Gastroesophageal sphincter (tissue), 3 donors: ENCODE measurements at regions not wholly inside any gene's neighbourhood (a gene's known extent, or its start where the extent isn't known, plus 50 kb on each side); places are given as distances from the start of the nearest gene placed in this dataset.

Experiments
- POLR2AphosphoS5 ChIP-seq: sonication (generic); formaldehyde crosslinking; IDR thresholded peaks from one replicate; pipeline ENCODE4 v1.6.1; 2017; ENCODE audit warnings: antibody characterized with exemption
- TF ChIP-seq, protein P1 (sequence below), 4 experiments: fragments of 200-600 bp in 2 of 4; fragments of 450-650 bp in 2 of 4; sonication (generic) in 1 of 4; IDR thresholded peaks; one replicate each; pipeline ENCODE4 v1.5.1; 2017 to 2019; ENCODE audit warnings: antibody characterized with exemption in 4 of 4, mild to moderate bottlenecking in 2 of 4, moderate library complexity in 2 of 4

GRCh38 chr2:236865052-236865451 lies 220.6 kb upstream of the COPS8 start:
- TF ChIP-seq, protein P1, sequence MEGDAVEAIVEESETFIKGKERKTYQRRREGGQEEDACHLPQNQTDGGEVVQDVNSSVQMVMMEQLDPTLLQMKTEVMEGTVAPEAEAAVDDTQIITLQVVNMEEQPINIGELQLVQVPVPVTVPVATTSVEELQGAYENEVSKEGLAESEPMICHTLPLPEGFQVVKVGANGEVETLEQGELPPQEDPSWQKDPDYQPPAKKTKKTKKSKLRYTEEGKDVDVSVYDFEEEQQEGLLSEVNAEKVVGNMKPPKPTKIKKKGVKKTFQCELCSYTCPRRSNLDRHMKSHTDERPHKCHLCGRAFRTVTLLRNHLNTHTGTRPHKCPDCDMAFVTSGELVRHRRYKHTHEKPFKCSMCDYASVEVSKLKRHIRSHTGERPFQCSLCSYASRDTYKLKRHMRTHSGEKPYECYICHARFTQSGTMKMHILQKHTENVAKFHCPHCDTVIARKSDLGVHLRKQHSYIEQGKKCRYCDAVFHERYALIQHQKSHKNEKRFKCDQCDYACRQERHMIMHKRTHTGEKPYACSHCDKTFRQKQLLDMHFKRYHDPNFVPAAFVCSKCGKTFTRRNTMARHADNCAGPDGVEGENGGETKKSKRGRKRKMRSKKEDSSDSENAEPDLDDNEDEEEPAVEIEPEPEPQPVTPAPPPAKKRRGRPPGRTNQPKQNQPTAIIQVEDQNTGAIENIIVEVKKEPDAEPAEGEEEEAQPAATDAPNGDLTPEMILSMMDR (IDR thresholded peaks at IDR 0.05): no peak
- no peak for TF ChIP-seq POLR2AphosphoS5
